Prostate gland (tissue), 2 donors: ENCODE measurements at regions not wholly inside any gene's neighbourhood (a gene's known extent, or its start where the extent isn't known, plus 50 kb on each side); places are given as distances from the start of the nearest gene placed in this dataset.

Experiments
- POLR2A ChIP-seq: fragments of 450-650 bp; IDR thresholded peaks from one replicate; pipeline ENCODE4 v1.6.1; 2016; ENCODE audit warnings: antibody characterized with exemption, mild to moderate bottlenecking
- POLR2AphosphoS5 ChIP-seq: sonication (generic); formaldehyde crosslinking; IDR thresholded peaks from one replicate; pipeline ENCODE4 v1.6.1; 2017; ENCODE audit warnings: antibody characterized with exemption
- TF ChIP-seq, protein P1 (sequence below), 4 experiments: fragments of 200-600 bp in 2 of 4; fragments of 450-650 bp in 2 of 4; sonication (generic) in 2 of 4; IDR thresholded peaks; 1 replicate in 3 of 4; 2 replicates in 1 of 4; pipeline ENCODE4 v1.5.1; 2016 to 2019; ENCODE audit warnings: antibody characterized with exemption in 4 of 4, mild to moderate bottlenecking in 2 of 4, moderate library complexity in 2 of 4

DNA sequence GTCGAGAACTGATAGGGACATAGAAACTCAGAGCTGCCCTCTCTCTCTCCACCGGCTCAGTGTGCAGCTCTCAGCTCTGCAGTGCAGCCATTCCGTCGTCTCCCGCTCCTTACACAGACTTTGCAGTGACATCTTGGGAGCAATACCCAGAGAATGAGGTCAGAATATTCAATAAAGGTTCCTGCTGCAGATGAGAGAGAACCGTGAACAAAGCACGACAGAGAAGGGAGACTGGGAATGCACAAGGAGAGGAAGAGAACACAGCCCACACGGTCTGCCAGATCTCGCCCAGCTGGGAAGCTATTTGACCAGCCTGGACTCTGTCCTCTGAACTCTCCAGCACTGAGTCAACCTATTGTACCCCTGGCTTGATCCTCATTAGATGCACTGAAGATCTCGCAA, 118.0 kb upstream of the PPARGC1A start:
- TF ChIP-seq POLR2A, result no peak
- TF ChIP-seq, protein P1, sequence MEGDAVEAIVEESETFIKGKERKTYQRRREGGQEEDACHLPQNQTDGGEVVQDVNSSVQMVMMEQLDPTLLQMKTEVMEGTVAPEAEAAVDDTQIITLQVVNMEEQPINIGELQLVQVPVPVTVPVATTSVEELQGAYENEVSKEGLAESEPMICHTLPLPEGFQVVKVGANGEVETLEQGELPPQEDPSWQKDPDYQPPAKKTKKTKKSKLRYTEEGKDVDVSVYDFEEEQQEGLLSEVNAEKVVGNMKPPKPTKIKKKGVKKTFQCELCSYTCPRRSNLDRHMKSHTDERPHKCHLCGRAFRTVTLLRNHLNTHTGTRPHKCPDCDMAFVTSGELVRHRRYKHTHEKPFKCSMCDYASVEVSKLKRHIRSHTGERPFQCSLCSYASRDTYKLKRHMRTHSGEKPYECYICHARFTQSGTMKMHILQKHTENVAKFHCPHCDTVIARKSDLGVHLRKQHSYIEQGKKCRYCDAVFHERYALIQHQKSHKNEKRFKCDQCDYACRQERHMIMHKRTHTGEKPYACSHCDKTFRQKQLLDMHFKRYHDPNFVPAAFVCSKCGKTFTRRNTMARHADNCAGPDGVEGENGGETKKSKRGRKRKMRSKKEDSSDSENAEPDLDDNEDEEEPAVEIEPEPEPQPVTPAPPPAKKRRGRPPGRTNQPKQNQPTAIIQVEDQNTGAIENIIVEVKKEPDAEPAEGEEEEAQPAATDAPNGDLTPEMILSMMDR (IDR thresholded peaks at IDR 0.05), result no peak
- TF ChIP-seq POLR2AphosphoS5, result no peak
